HFFc6 (cell line): ENCODE measurements at regions not wholly inside any gene's neighbourhood (a gene's known extent, or its start where the extent isn't known, plus 50 kb on each side); places are given as distances from the start of the nearest gene placed in this dataset.

Experiments used
- DNase-seq: peaks from one replicate; pipeline ENCODE4 v3.0.0-alpha.2; 2018
- H3K27ac Mint-ChIP-seq: 2 replicates; pipeline ENCODE4 v1.8.0; 2020; ENCODE audit warnings: mild to moderate bottlenecking, mixed read lengths
- H3K27me3 Mint-ChIP-seq: 2 replicates; pipeline ENCODE4 v1.8.0; 2021; ENCODE audit warnings: mild to moderate bottlenecking, moderate library complexity, mixed read lengths; ENCODE audit not compliant: insufficient read depth
- H3K36me3 Mint-ChIP-seq: 2 replicates; pipeline ENCODE4 v1.8.0; 2021; ENCODE audit warnings: low read depth, mixed read lengths
- H3K4me1 Mint-ChIP-seq: 2 replicates; pipeline ENCODE4 v1.8.0; 2020; ENCODE audit warnings: low read depth, mixed read lengths
- H3K4me3 Mint-ChIP-seq: 2 replicates; pipeline ENCODE4 v1.8.0; 2020; ENCODE audit warnings: mild to moderate bottlenecking, moderate library complexity, mixed read lengths
- H3K9me3 Mint-ChIP-seq: 2 replicates; pipeline ENCODE4 v1.8.0; 2020; ENCODE audit warnings: mild to moderate bottlenecking, mixed read lengths
- TF ChIP-seq, protein P1 (sequence below): fragments of 200-600 bp; sonication (generic); IDR thresholded peaks from 2 replicates; pipeline ENCODE4 v1.5.0; 2021; ENCODE audit warnings: antibody characterized with exemption, mild to moderate bottlenecking

DNA sequence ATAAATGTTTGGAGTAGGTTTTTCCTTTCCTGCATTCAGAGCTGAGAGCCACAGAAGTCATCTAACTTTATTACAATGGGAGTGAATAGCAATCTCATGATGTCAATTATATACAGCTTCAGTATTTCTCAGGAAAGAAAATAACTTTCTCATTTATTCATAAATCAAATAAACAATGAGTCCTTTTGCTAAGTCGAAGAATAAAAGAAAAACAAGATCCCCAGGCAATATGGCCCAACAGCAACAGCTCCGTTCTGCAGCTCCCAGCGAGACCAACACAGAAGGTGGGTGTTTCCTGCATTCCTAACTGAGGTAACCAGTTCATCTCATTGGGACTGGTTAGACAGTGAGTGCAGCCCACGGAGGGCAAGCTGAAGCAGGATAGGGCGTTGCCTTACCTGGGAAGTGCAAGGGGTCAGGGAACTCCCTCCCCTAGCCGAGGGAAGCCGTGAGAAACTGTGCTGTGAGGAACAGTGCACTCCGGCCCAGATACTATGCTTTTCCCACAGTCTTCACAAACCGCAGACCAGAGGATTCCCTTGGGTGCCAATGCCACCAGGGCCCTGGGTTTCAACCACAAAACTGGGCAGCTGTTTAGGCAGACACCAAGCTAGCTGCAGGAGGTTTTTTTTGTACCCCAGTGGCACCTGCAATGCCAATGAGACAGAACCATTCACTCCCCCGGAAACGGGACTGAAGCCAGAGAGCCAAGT lies 128.2 kb downstream of the SLITRK1 start:
- Mint-ChIP-seq H3K36me3 (peaks cover 44% of the 10 kb centered on the region), H3K4me3 (no peak overlapping the region), H3K4me1 (peaks cover 43% of the 10 kb centered on the region), H3K27me3 (no peaks in the 10 kb centered on the region; the same call in 1 of the 2 replicates), H3K27ac (peak overlapping the region; percentile 35), H3K9me3 (peaks cover 42% of the 10 kb centered on the region)
- no peak for DNase-seq
- TF ChIP-seq, protein P1, sequence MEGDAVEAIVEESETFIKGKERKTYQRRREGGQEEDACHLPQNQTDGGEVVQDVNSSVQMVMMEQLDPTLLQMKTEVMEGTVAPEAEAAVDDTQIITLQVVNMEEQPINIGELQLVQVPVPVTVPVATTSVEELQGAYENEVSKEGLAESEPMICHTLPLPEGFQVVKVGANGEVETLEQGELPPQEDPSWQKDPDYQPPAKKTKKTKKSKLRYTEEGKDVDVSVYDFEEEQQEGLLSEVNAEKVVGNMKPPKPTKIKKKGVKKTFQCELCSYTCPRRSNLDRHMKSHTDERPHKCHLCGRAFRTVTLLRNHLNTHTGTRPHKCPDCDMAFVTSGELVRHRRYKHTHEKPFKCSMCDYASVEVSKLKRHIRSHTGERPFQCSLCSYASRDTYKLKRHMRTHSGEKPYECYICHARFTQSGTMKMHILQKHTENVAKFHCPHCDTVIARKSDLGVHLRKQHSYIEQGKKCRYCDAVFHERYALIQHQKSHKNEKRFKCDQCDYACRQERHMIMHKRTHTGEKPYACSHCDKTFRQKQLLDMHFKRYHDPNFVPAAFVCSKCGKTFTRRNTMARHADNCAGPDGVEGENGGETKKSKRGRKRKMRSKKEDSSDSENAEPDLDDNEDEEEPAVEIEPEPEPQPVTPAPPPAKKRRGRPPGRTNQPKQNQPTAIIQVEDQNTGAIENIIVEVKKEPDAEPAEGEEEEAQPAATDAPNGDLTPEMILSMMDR: no peak

DNA sequence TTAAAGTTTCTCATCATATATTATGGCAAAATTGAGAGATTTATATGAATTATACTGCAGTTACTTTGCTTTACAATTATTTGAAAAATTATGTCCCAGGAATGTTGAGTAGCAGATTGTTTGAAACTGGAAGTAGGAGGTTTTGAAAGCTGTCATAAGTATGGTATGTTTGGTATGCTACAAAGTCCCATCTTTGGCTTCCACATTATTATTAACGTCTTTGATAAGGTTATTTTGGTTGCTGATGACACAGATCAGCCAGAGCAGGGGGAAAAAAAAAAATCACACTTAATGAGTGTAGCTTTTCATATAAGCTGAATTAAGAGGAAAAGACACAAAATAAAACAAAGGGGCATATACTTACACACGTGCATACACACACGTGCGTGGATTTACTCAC lies 130.1 kb downstream of the SLITRK1 start:
- peak; percentile 62 for DNase-seq
- H3K27ac Mint-ChIP-seq: peak overlapping the region; percentile 39
- no peaks in the 10 kb centered on the region; the same call in 1 of the 2 replicates for H3K27me3 Mint-ChIP-seq

DNA sequence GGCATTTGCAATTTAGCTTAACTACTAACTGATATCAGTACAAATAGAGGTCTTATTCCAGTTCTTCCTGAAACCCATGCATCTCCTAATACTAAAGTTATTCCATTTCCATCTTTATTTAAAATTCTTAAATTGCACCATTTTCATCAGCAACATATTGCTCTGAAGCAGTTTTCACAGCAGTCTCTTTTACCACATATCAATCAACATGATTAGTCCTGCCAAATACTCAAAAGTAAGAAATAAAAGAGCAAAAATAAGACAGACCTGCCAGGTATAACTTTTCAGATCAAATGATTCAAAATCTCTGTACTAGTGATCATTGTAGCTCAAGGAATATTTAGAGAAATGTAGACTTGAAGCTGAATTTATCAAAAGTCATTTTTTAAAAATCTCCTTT lies 141.7 kb downstream of the SLITRK1 start:
- Mint-ChIP-seq H3K4me3 (no peak overlapping the region), H3K9me3 (no peaks in the 10 kb centered on the region), H3K36me3 (no peaks in the 10 kb centered on the region), H3K27ac (no peak overlapping the region), H3K27me3 (no peaks in the 10 kb centered on the region), H3K4me1 (no peaks in the 10 kb centered on the region)
- DNase-seq: no peak
- TF ChIP-seq, protein P1: no peak

More for the DNA sequence above, 130.1 kb downstream of the SLITRK1 start:
- TF ChIP-seq, protein P1: no peak
- peaks cover 43% of the 10 kb centered on the region for H3K4me1 Mint-ChIP-seq
- peaks cover 38% of the 10 kb centered on the region for H3K36me3 Mint-ChIP-seq
- peaks cover 45% of the 10 kb centered on the region for H3K9me3 Mint-ChIP-seq
- H3K4me3 Mint-ChIP-seq: peak overlapping the region; percentile 31; the same call in 1 of the 2 replicates

DNA sequence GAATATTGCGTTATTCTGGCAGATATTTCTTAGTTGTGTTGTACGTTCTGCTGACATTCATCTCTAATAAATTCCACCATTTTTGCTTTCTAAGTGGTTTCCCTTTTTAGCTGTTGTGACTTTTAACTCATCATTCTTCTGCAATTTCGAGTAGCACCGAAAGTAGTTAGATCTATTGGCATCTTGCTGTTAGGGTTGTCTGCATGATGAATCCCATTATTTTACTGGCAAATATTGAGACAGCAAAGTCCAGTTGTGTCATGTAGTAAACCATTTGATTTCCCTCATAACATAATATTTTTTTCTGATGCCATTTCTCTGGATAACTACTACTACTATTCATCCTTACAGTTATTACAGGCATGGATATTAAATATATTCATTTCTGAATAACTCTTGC lies 143.9 kb downstream of the SLITRK1 start:
- Mint-ChIP-seq H3K9me3 (no peaks in the 10 kb centered on the region), H3K36me3 (no peaks in the 10 kb centered on the region), H3K27me3 (no peaks in the 10 kb centered on the region), H3K4me1 (no peaks in the 10 kb centered on the region), H3K4me3 (no peak overlapping the region), H3K27ac (no peak overlapping the region)
- TF ChIP-seq, protein P1: no peak
- no peak for DNase-seq

DNA sequence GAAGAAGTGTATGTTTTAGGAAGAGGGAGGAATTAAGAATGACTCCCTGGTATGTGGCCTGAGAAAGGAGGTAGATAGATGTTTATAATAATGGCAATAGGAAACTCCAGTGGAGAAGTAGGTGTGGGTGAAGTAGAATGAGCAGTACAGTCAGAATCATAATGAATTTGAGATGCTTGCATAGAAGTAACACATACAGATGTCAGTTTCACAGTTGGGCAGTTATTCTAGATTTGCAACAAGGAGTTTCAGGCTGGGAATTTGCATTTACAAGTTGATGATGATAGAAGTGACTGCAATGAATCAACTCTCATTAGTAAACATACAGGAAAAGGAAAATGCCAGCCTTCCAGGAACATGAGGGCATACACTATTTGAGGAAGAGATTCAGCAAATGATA lies 149.0 kb downstream of the SLITRK1 start:
- TF ChIP-seq, protein P1: no peak
- no peaks in the 10 kb centered on the region for H3K27me3 Mint-ChIP-seq
- H3K27ac Mint-ChIP-seq: no peak overlapping the region
- H3K9me3 Mint-ChIP-seq: no peaks in the 10 kb centered on the region
- no peak for DNase-seq
- peaks cover 8% of the 10 kb centered on the region; the same call in 1 of the 2 replicates for H3K4me1 Mint-ChIP-seq
- no peaks in the 10 kb centered on the region for H3K36me3 Mint-ChIP-seq
- H3K4me3 Mint-ChIP-seq: no peak overlapping the region
